ENCODE measurements at regions not wholly inside any gene's neighbourhood (a gene's known extent, or its start where the extent isn't known, plus 50 kb on each side); places are given as distances from the start of the nearest gene placed in this dataset.

DNA sequence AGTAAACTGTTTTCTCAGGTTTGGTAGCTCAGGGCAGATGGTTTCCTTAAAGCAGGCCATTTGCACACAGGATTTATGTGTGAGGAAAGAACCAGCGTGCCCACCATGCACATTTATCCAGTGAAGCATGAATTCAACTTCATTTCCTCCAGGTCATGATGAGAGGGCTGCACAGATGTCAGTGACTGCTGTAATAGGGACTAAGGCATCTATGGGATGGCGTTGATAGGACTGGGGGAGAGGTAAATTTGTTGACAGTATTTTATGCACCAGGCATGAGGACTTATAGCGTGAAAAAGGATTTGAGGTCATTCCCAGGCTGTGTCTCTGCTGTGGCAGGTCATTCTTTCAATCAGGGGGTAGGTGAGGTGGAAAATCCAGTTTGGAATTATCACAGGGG lies 302.9 kb downstream of the XPNPEP1 start:
- TF ChIP-seq SP1 (IDR thresholded peaks at IDR 0.05) (no peak), TAF1 (conservative IDR thresholded peaks at IDR 0.05) (no peak)
- TF ChIP-seq, protein P1, sequence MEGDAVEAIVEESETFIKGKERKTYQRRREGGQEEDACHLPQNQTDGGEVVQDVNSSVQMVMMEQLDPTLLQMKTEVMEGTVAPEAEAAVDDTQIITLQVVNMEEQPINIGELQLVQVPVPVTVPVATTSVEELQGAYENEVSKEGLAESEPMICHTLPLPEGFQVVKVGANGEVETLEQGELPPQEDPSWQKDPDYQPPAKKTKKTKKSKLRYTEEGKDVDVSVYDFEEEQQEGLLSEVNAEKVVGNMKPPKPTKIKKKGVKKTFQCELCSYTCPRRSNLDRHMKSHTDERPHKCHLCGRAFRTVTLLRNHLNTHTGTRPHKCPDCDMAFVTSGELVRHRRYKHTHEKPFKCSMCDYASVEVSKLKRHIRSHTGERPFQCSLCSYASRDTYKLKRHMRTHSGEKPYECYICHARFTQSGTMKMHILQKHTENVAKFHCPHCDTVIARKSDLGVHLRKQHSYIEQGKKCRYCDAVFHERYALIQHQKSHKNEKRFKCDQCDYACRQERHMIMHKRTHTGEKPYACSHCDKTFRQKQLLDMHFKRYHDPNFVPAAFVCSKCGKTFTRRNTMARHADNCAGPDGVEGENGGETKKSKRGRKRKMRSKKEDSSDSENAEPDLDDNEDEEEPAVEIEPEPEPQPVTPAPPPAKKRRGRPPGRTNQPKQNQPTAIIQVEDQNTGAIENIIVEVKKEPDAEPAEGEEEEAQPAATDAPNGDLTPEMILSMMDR (IDR thresholded peaks at IDR 0.05; ENCODE audit: low read depth, low read length, missing input control): no peak
- TF ChIP-seq, protein P2, sequence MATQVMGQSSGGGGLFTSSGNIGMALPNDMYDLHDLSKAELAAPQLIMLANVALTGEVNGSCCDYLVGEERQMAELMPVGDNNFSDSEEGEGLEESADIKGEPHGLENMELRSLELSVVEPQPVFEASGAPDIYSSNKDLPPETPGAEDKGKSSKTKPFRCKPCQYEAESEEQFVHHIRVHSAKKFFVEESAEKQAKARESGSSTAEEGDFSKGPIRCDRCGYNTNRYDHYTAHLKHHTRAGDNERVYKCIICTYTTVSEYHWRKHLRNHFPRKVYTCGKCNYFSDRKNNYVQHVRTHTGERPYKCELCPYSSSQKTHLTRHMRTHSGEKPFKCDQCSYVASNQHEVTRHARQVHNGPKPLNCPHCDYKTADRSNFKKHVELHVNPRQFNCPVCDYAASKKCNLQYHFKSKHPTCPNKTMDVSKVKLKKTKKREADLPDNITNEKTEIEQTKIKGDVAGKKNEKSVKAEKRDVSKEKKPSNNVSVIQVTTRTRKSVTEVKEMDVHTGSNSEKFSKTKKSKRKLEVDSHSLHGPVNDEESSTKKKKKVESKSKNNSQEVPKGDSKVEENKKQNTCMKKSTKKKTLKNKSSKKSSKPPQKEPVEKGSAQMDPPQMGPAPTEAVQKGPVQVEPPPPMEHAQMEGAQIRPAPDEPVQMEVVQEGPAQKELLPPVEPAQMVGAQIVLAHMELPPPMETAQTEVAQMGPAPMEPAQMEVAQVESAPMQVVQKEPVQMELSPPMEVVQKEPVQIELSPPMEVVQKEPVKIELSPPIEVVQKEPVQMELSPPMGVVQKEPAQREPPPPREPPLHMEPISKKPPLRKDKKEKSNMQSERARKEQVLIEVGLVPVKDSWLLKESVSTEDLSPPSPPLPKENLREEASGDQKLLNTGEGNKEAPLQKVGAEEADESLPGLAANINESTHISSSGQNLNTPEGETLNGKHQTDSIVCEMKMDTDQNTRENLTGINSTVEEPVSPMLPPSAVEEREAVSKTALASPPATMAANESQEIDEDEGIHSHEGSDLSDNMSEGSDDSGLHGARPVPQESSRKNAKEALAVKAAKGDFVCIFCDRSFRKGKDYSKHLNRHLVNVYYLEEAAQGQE (IDR thresholded peaks at IDR 0.05): no peak

Data from liver (tissue), 3 donors.